Psoas muscle (tissue), 7 donors: ENCODE measurements at regions not wholly inside any gene's neighbourhood (a gene's known extent, or its start where the extent isn't known, plus 50 kb on each side); places are given as distances from the start of the nearest gene placed in this dataset.

Experiments used
- ATAC-seq, 4 donors: fragments of 200-7000 bp; cut with Tn5 transposase; one replicate each; pipeline ENCODE4 v1.9.1; 2020; ENCODE audit warnings: moderate library complexity in 3 of 4, mild to moderate bottlenecking in 2 of 4
- DNase-seq, 2 donors: peaks; one replicate each; pipeline ENCODE4 v3.0.0-alpha.2; 2020
- H3K27ac ChIP-seq: fragments of 200-600 bp; one replicate; pipeline ENCODE4 v1.8.0; 2022
- H3K27me3 ChIP-seq, 3 donors: fragments of 200-600 bp in 1 of 3; one replicate each; pipeline versions ENCODE4 v1.6.1 to v1.8.0; 2013 to 2022; ENCODE audit warnings: low read length in 2 of 3, mild to moderate bottlenecking in 2 of 3, moderate library complexity in 1 of 3; ENCODE audit not compliant: insufficient read depth in 3 of 3
- H3K36me3 ChIP-seq, 2 donors: fragments of 200-600 bp in 1 of 2; one replicate each; pipeline versions ENCODE4 v1.6.1 to v1.8.0; 2013 to 2022; ENCODE audit warnings: low read depth in 1 of 2, mild to moderate bottlenecking in 1 of 2, moderate library complexity in 1 of 2; ENCODE audit not compliant: insufficient read depth in 1 of 2
- H3K4me1 ChIP-seq: fragments of 200-600 bp; one replicate; pipeline ENCODE4 v1.8.0; 2022
- H3K4me3 ChIP-seq: fragments of 200-600 bp; one replicate; pipeline ENCODE4 v1.8.0; 2022; ENCODE audit warnings: mild to moderate bottlenecking
- H3K9me3 ChIP-seq: fragments of 200-600 bp; one replicate; pipeline ENCODE4 v1.8.0; 2022
- whole genome bisulfite sequencing, 3 donors: extraction: QIAGEN DNeasy Blood & Tissue Kit; methylation state at CpG; one replicate each; pipeline versions ENCODE4 v1.1.6 to v1.1.7; 2013; 5-methylcytosine and 5-hydroxymethylcytosine counted together
- intact Hi-C, 2 donors: fragments of 100-400 bp; cut with DNase I; formaldehyde crosslinking; loops; one replicate each; pipeline versions ENCODE4 v1.11.0 to v1.14.2; 2022
- TF ChIP-seq, protein P1 (sequence below): fragments of 200-600 bp; IDR thresholded peaks from one replicate; pipeline ENCODE4 v1.8.0; 2022; ENCODE audit warnings: antibody characterized with exemption
- donor health status: healthy with polysubstance abuse.
- donor health status: DM: no; HTN: no; CAD: no; lungs with moderate emphysema.
- donor health status: Bipolar disorder and iron deficiency.
- donor health status: healthy.
- donor health status: DM: yes; HTN: yes; CAD: no.
- donor health status: DM: no; HTN: no; CAD: no.
- donor health status: DM: yes; HTN: yes; CAD: no.

DNA sequence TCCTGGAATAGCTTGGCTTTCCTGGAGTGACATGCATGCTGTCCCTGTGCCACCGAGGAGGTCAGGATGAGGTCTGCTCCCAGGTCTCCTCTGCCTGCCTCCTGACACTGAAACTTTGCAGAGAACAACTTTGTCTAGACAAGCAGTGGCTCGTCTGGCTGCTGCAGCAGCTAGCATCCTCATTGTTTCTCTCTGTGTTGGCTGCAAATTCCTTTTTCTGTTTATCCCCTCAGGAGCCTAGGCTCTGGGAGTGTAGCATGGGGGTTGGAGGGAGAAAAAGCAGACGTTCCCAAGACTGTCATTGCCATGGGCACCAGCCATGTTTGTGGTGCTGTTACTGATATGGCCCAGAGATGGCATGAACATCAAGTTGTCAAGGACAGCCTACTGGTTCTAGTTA is 208.7 kb upstream of the LRIG1 start:
- no peak for DNase-seq
- intact Hi-C loops: no loop called here
- 37 to 46% (median 41%) methylated on average over 3 of the region's 3 CpGs for WGBS, 3 donors
- Histone ChIP-seq H3K27me3 (no peaks in the 10 kb centered on the region), H3K36me3 (no peaks in the 10 kb centered on the region), H3K4me1 (no peaks in the 10 kb centered on the region), H3K9me3 (no peaks in the 10 kb centered on the region), H3K4me3 (no peak overlapping the region), H3K27ac (no peak overlapping the region)
- TF ChIP-seq, protein P1, sequence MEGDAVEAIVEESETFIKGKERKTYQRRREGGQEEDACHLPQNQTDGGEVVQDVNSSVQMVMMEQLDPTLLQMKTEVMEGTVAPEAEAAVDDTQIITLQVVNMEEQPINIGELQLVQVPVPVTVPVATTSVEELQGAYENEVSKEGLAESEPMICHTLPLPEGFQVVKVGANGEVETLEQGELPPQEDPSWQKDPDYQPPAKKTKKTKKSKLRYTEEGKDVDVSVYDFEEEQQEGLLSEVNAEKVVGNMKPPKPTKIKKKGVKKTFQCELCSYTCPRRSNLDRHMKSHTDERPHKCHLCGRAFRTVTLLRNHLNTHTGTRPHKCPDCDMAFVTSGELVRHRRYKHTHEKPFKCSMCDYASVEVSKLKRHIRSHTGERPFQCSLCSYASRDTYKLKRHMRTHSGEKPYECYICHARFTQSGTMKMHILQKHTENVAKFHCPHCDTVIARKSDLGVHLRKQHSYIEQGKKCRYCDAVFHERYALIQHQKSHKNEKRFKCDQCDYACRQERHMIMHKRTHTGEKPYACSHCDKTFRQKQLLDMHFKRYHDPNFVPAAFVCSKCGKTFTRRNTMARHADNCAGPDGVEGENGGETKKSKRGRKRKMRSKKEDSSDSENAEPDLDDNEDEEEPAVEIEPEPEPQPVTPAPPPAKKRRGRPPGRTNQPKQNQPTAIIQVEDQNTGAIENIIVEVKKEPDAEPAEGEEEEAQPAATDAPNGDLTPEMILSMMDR: no peak
- ATAC-seq: no peak

DNA sequence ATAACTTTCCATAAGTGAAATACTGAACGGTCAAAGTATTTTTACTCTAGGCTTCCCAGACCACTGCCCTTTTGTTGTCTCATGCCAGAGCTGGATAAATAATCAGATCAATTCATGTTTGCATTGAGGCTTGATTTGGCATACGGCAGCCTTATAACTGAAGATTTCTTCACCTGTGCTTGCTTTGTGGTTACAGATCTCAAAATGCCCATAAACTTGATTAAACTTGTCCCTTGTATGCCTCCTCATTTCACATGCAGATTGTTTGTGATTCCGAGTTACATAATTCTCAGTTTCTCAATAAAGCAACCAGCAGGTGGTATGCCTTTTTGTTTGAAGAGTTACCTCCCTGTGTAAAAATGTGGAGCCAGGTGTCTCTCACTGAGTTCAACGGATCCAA is 211.4 kb upstream of the LRIG1 start:
- DNase-seq: no peak
- TF ChIP-seq, protein P1: no peak
- no peak overlapping the region for H3K27ac ChIP-seq
- H3K27me3 ChIP-seq: no peaks in the 10 kb centered on the region
- ATAC-seq: no peak
- H3K36me3 ChIP-seq: no peaks in the 10 kb centered on the region
- no peak overlapping the region for H3K4me3 ChIP-seq
- no peaks in the 10 kb centered on the region for H3K9me3 ChIP-seq
- 67 to 68% (median 68%) methylated on average over 4 of the region's 4 CpGs for WGBS, 3 donors
- H3K4me1 ChIP-seq: no peaks in the 10 kb centered on the region
- intact Hi-C loops: no loop called here

DNA sequence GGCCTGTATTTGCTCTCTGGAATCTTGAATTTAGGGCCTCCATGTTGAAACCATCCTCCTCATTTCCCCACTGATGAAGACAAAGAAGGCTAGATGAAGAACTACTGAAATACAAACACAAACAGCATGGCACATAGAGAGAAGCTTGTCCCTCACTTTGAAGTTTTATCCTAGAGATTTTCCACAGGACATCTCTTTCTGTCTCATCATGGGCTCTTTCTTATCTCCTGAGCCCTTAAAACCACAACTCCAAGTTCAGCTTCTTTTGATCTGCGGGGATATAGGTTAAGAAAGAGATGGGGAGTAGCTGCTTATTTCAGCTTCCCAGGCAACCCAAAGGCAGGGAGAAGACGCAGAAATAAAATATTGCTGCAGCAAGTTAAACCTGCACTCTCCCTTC is 213.1 kb upstream of the LRIG1 start:
- intact Hi-C loops: no loop called here
- TF ChIP-seq, protein P1: no peak
- no peak for DNase-seq
- Histone ChIP-seq H3K9me3 (no peaks in the 10 kb centered on the region), H3K27me3 (no peaks in the 10 kb centered on the region), H3K4me1 (no peaks in the 10 kb centered on the region), H3K27ac (no peak overlapping the region), H3K4me3 (no peak overlapping the region), H3K36me3 (no peaks in the 10 kb centered on the region)
- WGBS, 3 donors: 48 to 95% (median 91%) methylated on average over 2 of the region's 2 CpGs
- ATAC-seq: no peak

DNA sequence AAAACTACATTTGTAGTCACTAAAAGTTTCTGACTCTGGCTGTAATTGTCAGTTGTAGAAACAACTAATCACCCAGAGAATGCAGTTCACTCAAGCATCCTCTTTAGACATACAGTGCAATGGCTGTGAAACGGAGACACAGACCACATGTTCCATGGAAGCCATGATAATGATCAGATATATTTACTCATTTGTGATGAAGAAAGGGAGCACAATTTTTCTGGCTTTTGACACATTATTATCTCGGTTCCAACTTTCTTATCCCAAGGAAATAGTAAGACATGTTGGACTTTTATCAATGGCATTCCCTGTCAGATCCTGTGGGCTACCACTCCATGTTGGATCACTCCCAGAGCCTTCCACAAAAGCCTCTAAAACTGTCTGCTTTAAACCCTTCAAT is 215.0 kb upstream of the LRIG1 start:
- DNase-seq (no peak), ATAC-seq (no peak)
- no peak overlapping the region for H3K4me3 ChIP-seq
- no peaks in the 10 kb centered on the region for H3K4me1 ChIP-seq
- H3K9me3 ChIP-seq: no peaks in the 10 kb centered on the region
- 80 to 91% (median 84%) methylated on average over 2 of the region's 2 CpGs for WGBS, 3 donors
- no peak overlapping the region for H3K27ac ChIP-seq
- H3K36me3 ChIP-seq: no peaks in the 10 kb centered on the region
- TF ChIP-seq, protein P1: no peak
- intact Hi-C loops: no loop called here
- no peaks in the 10 kb centered on the region for H3K27me3 ChIP-seq

DNA sequence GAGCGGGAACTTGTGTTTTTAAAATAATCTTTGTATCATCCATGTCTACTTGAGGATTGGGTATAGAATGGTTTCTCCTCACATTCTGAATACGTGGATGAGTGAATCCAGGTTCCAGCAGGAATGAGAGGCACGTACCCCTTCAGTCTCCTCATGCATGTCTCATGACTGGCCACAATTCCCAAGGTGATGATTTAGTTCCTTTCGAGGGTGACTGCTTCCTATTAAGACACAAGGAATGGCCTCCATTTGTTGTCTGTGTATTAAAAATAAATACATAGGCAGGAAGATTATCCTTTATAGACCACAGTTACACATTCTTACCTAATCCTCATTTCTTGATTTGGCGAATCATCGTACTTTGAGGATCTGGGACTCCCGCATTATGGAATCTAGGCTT is 217.0 kb upstream of the LRIG1 start:
- DNase-seq (no peak), ATAC-seq (no peak)
- Histone ChIP-seq H3K9me3 (no peaks in the 10 kb centered on the region), H3K4me1 (no peaks in the 10 kb centered on the region), H3K4me3 (no peak overlapping the region), H3K27ac (no peak overlapping the region), H3K36me3 (no peaks in the 10 kb centered on the region), H3K27me3 (no peaks in the 10 kb centered on the region)
- intact Hi-C loops: no loop called here
- WGBS, 3 donors: 95 to 97% (median 95%) methylated on average over 7 of the region's 7 CpGs
- TF ChIP-seq, protein P1: no peak
